HepG2 (cell line): ENCODE measurements at regions not wholly inside any gene's neighbourhood (a gene's known extent, or its start where the extent isn't known, plus 50 kb on each side); places are given as distances from the start of the nearest gene placed in this dataset.

Source experiments
- ATAC-seq: fragments of 200-7000 bp; cut with Tn5 transposase; 3 replicates; pipeline ENCODE4 v1.9.1; 2020; ENCODE audit warnings: mild to moderate bottlenecking, moderate library complexity
- BruUV-seq: library from RNA; stranded (reverse); fragments of 400-500 nt; replicated peaks from 2 replicates; lab custom pipeline; 2021; lab: Mats Ljungman, UMichigan
- CTCF ChIA-PET: fragments of 300-600 bp; formaldehyde crosslinking; extraction: SDS; loops from one replicate; lab custom pipeline; 2021; ENCODE audit warnings: low total read pairs, inconsistent platforms, low intra/inter-chr PET ratio; lab: Yijun Ruan, JAX
- POLR2A ChIA-PET: fragments of 350-600 bp; sonication (Branson Sonifier 250); formaldehyde crosslinking; loops from one replicate; lab custom pipeline; 2020; ENCODE audit warnings: antibody characterized with exemption, inconsistent platforms; lab: Yijun Ruan, JAX
- DNase-seq: peaks from one replicate; pipeline ENCODE4 v3.0.0-alpha.2; 2015; ENCODE audit warnings: low spot score
- FAIRE-seq: peaks from 3 replicates; lab custom pipeline; 2011; peaks lifted over from hg19 to GRCh38; lab: Jason Lieb, UNC
- H2AFZ ChIP-seq: one replicate; pipeline ENCODE4 v1.6.1; 2011; ENCODE audit warnings: low read length, inconsistent platforms
- H3K27ac ChIP-seq: fragments of 300-600 bp; 3 replicates; pipeline ENCODE4 v1.8.0; 2011; ENCODE audit warnings: mixed run types, mild to moderate bottlenecking, mixed read lengths, low read length, inconsistent platforms; ENCODE audit not compliant: insufficient read depth; ENCODE audit errors: extremely low read length
- H3K27me3 ChIP-seq, 2 experiments: fragments of 200-600 bp in 1 of 2; 2 replicates in 1 of 2; 3 replicates in 1 of 2; pipeline versions ENCODE4 v1.6.0 to v1.8.0; 2011; ENCODE audit warnings: low read length in 2 of 2, mild to moderate bottlenecking in 2 of 2, moderate library complexity in 2 of 2, inconsistent platforms in 1 of 2; ENCODE audit not compliant: insufficient read depth in 2 of 2, control insufficient read depth in 1 of 2
- H3K36me3 ChIP-seq, 2 experiments: fragments of 200-600 bp in 1 of 2; replicated peaks in 1 of 2; 2 replicates in 1 of 2; 3 replicates in 1 of 2; pipeline versions ENCODE4 v1.5.1 to v1.8.0; 2011; ENCODE audit warnings: low read length in 2 of 2, inconsistent platforms in 1 of 2; ENCODE audit not compliant: insufficient read depth in 2 of 2, control insufficient read depth in 1 of 2
- H3K4me1 ChIP-seq: 2 replicates; pipeline ENCODE4 v1.5.1; 2012; ENCODE audit warnings: low read length, inconsistent platforms; ENCODE audit not compliant: insufficient read depth
- H3K4me2 ChIP-seq: 2 replicates; pipeline ENCODE4 v1.6.0; 2011; ENCODE audit warnings: low read depth, low read length, inconsistent platforms
- H3K4me3 ChIP-seq, 3 experiments: fragments of 200-600 bp in 1 of 3; sonication (generic), shearing (Covaris generic) in 1 of 3; replicated peaks in 1 of 3; 2 replicates each; pipeline ENCODE4 v1.5.1; 2011 to 2016; ENCODE audit warnings: low read length in 3 of 3, inconsistent platforms in 2 of 3, low read depth in 2 of 3, mild to moderate bottlenecking in 2 of 3, control low read depth in 1 of 3, mixed read lengths in 1 of 3; ENCODE audit not compliant: insufficient read depth in 1 of 3
- H3K79me2 ChIP-seq: one replicate; pipeline ENCODE4 v1.6.1; 2011; ENCODE audit warnings: low read length, inconsistent platforms; ENCODE audit not compliant: insufficient read depth
- H3K9ac ChIP-seq: 2 replicates; pipeline ENCODE4 v1.6.0; 2011; ENCODE audit warnings: mild to moderate bottlenecking, low read depth, low read length, inconsistent platforms; ENCODE audit not compliant: insufficient read depth
- H3K9me3 ChIP-seq: 2 replicates; pipeline ENCODE4 v1.5.1; 2012; ENCODE audit warnings: mild to moderate bottlenecking, low read length
- H4K20me1 ChIP-seq: 2 replicates; pipeline ENCODE4 v1.6.0; 2011; ENCODE audit warnings: inconsistent platforms, mild to moderate bottlenecking, low read length, moderate library complexity; ENCODE audit not compliant: insufficient read depth
- AFF4 ChIP-seq: sonication (generic); formaldehyde crosslinking; IDR thresholded peaks from 2 replicates; pipeline ENCODE4 v1.4.0; 2020; ENCODE audit warnings: missing genetic modification reagents
- FLYWCH1 ChIP-seq: sonication (generic); formaldehyde crosslinking; IDR thresholded peaks from 2 replicates; pipeline ENCODE4 v1.8.1; 2023; ENCODE audit warnings: mild to moderate bottlenecking, missing genetic modification reagents
- GATA4 ChIP-seq: sonication (generic); IDR thresholded peaks from 2 replicates; pipeline ENCODE4 v1.6.1; 2016; ENCODE audit warnings: antibody characterized with exemption, low read depth, borderline replicate concordance
- IRX3 ChIP-seq: sonication (generic); formaldehyde crosslinking; IDR thresholded peaks from 2 replicates; pipeline ENCODE4 v1.8.1; 2023; ENCODE audit warnings: mild to moderate bottlenecking, low read depth, missing genetic modification reagents, borderline replicate concordance
- KMT2B ChIP-seq: IDR thresholded peaks from 2 replicates; pipeline ENCODE4 v1.6.1; 2016; ENCODE audit warnings: missing genetic modification reagents, missing compliant biosample characterization
- LCORL ChIP-seq, 2 experiments: fragments of 450-650 bp in 1 of 2; sonication (generic) in 1 of 2; formaldehyde crosslinking in 1 of 2; IDR thresholded peaks; 2 replicates each; pipeline versions ENCODE4 v1.5.0 to v1.6.1; 2017 to 2020; ENCODE audit warnings: antibody characterized with exemption in 1 of 2, missing genetic modification reagents in 1 of 2
- MAX ChIP-seq: IDR thresholded peaks from 2 replicates; pipeline ENCODE4 v1.6.1; 2012; ENCODE audit warnings: inconsistent platforms
- MLLT10 ChIP-seq: sonication (generic); formaldehyde crosslinking; IDR thresholded peaks from 2 replicates; pipeline ENCODE4 v1.4.0; 2020; ENCODE audit warnings: missing genetic modification reagents
- NCOA5 ChIP-seq: sonication (generic); formaldehyde crosslinking; IDR thresholded peaks from 2 replicates; pipeline ENCODE4 v1.4.0; 2020; ENCODE audit warnings: missing genetic modification reagents
- SMARCE1 ChIP-seq: fragments of 450-650 bp; IDR thresholded peaks from 2 replicates; pipeline ENCODE4 v1.6.1; 2017; ENCODE audit warnings: borderline replicate concordance
- SUZ12 ChIP-seq: fragments of 150-350 bp; IDR thresholded peaks from 2 replicates; pipeline ENCODE4 v1.6.1; 2014; ENCODE audit warnings: low read depth, low read length
- ZBTB7A ChIP-seq: sonication (generic); formaldehyde crosslinking; IDR thresholded peaks from 2 replicates; pipeline ENCODE4 v1.8.0; 2022; ENCODE audit warnings: mild to moderate bottlenecking, missing genetic modification reagents
- WGBS: methylation state at CpG from one replicate; pipeline ENCODE4 v1.1.6; 2017; ENCODE audit warnings: low lambda C conversion rate; 5-methylcytosine and 5-hydroxymethylcytosine counted together
- in situ Hi-C: cut with HindIII; loops from 2 replicates; pipeline ENCODE4 v1.10.0; 2017; ENCODE audit warnings: low pct_unique_long_range_greater_than_20kb; ENCODE audit not compliant: extremely low pct_ligation_motif_present
- intact Hi-C: fragments of 100-400 bp; cut with micrococcal nuclease; formaldehyde crosslinking; loops from one replicate; pipeline ENCODE4 v1.10.0; 2022; ENCODE audit not compliant: unreplicated experiment

- H3K27ac ChIP-seq, result no peak overlapping the region
- no peak overlapping the region for H3K4me3 ChIP-seq
- POLR2A ChIA-PET, result no interaction called here
- CTCF ChIA-PET, result no interaction called here
- DNase-seq (no peak), ATAC-seq (no peak), FAIRE-seq (no peak)
- H3K36me3 ChIP-seq, result no peaks in the 10 kb centered on the region
- no peak overlapping the region for H2AFZ ChIP-seq
- H3K4me1 ChIP-seq, result no peaks in the 10 kb centered on the region
- in situ Hi-C loops, result no loop called here
- H3K4me2 ChIP-seq, result no peak overlapping the region
- no peak for TF ChIP-seq FLYWCH1 (CRISPR knock-in tag)
- no peak for TF ChIP-seq ZBTB7A (CRISPR knock-in tag)
- TF ChIP-seq LCORL (IDR thresholded peaks at IDR 0.05), result no peak
- no peak for TF ChIP-seq LCORL (CRISPR knock-in tag; IDR thresholded peaks at IDR 0.05)
- no peak for TF ChIP-seq KMT2B
- no peak for TF ChIP-seq SUZ12
- no peak for TF ChIP-seq GATA4
- no peak for TF ChIP-seq SMARCE1
- no peak for TF ChIP-seq NCOA5 (CRISPR knock-in tag)
- TF ChIP-seq MAX, result no peak
- TF ChIP-seq AFF4 (CRISPR knock-in tag), result no peak
- no peak for TF ChIP-seq IRX3 (CRISPR knock-in tag)
- TF ChIP-seq MLLT10 (CRISPR knock-in tag), result no peak
- intact Hi-C loops, result no loop called here
- no peaks in the 10 kb centered on the region for H3K27me3 ChIP-seq
- no TSS peak for BruUV-seq
- H3K9me3 ChIP-seq, result no peaks in the 10 kb centered on the region
- H4K20me1 ChIP-seq, result no peaks in the 10 kb centered on the region
- 27% methylated on average over 8 of the region's 8 CpGs for WGBS
- H3K9ac ChIP-seq, result no peak overlapping the region
- no peaks in the 10 kb centered on the region for H3K79me2 ChIP-seq
These were observed 355.0 kb downstream of the SS18 start for GRCh38 chr18:25735459-25735858.
